ENCODE measurements at regions not wholly inside any gene's neighbourhood (a gene's known extent, or its start where the extent isn't known, plus 50 kb on each side); places are given as distances from the start of the nearest gene placed in this dataset.
"Not testable (repeated sequence)": the region's sequence is repeated elsewhere in the genome, so short reads cannot be mapped to it uniquely, and the experiment has no call there.

GRCh38 chr11:119586181-119586580 is 142.8 kb downstream of the NECTIN1 start:
- DNase-seq, result no peak

DNA sequence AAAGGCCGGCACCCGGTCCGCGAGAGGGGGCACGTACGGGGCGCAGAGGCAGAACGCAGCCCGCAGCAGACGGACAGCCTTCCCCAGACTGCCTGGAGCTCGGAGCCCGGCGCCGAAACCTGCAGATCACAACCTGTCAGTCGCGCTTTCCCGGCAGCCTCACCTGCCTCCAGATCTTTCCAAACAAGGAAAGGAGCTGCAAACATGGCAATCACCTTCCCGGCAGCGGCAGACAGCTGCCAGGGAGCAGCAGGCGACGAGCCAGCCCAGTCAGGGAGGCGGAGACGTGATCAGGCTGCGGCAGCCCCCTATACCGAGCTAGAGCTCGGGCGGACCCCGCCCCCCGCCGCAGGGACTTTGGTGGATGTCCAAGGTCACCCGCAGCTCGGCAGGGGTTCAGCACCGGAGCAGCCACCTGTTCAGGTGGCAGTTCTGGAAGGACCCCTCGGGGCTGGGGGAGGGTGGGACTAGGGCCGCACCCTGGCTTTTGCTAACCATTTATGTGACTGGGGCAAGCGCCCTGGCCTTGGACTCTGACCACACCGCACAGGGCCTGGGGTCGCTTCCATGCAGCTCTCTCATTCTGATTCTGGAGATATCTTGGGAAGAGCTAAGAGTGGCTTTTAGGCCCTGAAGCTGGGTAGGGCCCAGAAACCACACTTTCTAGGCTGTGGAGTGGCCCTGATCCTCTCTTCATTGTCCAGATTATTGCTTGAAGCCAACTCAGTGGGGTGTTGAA is 143.8 kb downstream of the NECTIN1 start:
- peak; percentile 85 for DNase-seq

- peak; percentile 73 for DNase-seq
These were observed 144.6 kb downstream of the NECTIN1 start for GRCh38 chr11:119584193-119585042.

- no peak for DNase-seq
These were observed 145.4 kb downstream of the NECTIN1 start for GRCh38 chr11:119583585-119583984.

DNA sequence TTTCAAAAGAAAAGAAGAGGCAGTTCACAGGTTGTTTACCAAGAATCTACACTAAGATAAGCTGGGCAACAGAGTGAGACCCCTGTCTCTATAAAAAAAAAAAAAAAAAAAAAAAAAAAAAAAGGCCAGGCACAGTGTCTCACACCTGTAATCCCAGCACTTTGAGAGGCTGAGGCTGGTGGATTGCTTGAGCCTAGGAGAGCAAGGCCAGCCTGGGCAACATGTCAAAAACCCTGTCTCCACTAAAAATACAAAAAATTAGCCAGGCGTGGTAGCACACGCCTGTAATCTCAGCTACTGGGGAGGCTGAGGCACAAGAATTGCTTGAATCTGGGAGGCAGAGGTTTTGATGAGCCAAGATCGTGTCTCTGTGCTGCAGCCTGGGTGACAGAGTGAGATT is 147.6 kb downstream of the NECTIN1 start:
- DNase-seq, result not testable (repeated sequence)

GRCh38 chr11:119580751-119581150 is 148.2 kb downstream of the NECTIN1 start:
- DNase-seq, result no peak

DNA sequence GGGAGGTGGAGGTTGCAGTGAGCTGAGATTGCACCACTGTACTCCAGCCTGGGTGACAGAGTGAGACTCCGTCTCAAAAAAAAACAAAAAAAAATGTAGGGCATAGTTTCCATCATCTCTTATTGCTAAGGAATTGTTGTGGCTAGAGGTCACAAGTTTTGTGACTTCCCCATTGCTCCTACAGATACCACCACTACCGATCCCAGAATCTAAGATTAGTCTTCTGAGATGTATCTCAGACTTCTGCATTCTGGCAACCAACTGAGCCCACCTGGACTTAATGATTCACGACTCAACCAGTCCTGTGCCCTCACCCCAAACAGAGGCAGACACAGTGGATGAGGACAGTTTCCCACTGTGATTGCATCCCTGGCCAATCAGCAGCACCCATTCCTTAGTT is 148.9 kb downstream of the NECTIN1 start:
- DNase-seq, result no peak

- DNase-seq, result no peak
These were observed 150.3 kb downstream of the NECTIN1 start for GRCh38 chr11:119578521-119579191.

DNA sequence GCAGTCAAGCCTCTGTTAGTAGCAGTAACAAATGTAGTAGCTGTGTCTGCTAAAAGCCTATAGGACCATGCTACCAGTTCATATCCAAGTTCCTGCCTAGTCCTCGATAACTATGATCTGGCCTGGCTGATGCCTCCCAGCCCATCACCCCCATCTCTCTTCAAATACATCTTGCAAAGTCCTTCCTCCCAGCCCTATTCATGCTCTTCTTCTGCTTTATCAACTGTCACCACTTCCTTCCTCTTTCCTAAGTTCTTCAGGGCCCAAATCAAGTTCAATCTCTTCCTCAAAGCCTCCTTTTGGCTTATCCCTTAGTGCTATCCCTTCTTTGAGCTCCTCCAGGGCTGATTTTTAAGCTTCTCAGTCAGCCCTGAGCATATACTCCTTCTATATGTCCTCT is 150.9 kb upstream of the THY1 start:
- DNase-seq, result no peak

DNA sequence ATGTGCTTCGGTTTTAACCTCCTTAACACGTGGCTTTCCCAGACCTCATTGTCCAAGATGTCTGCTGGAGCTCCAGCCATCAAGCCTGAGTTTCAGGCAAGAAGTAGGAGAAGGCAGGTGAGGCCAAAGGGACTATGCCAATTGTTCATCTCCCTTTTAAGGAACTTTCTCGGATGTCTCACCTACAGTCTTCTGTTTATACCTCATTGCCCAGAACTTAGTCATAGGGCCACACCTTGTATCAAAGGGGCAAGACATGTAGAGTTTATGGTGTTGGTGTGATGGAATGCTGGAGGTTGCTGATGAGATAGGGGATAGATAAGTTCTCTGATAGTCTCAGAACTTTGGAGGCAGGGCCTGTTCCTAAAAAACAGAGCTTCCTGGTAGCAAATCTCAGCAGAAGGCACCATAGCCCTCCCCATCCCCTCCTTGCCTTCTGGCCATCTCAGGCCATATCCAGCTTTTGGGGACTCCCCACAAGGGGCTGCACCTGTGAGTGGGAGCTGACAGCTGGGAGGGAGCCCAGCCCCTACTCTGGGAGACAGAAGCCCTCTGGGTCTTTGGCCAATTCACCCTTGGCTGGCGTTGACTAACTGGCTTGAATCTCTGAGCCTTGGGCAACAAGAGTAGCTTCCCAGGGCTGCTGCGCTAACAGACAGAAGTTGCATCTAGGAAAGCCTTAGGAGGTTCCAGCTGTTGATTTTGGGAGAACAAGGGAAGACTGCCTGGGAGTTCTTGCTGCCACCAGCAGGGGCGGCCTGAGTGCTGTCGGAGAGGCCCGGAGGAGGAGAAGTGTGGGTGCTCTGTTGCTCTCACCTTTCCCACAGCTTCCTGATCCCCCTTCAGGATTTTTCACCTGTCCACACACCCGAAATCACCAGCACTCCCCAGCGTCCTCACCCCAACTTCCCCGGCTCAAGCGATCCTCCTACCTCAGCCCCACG is 149.8 kb upstream of the THY1 start:
- DNase-seq, result no peak

DNA sequence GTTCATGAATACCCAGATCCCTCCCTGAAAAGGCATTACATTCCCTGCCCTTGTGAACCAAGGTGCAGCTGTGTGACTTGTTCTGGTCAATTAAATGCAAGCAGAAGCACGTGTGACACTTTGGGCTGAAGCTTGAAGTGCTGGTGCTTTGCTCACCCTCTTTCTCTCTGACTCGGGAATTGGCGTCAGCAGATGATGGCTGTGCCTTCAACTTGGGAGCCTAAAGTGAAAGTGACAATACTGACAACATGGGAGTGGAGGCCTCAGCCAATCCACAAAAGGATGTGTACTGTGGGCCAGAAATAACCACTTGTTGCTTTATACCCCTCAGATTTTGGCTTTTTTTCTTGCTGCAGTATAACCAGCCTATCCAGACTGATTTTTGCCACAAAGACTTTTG is 148.3 kb upstream of the THY1 start:
- no peak for DNase-seq

- peak; percentile 53 for DNase-seq
These were observed 145.0 kb upstream of the THY1 start for GRCh38 chr11:119567688-119568582.

- DNase-seq, result no peak
These were observed 143.3 kb upstream of the THY1 start for GRCh38 chr11:119566319-119566718.

GRCh38 chr11:119565693-119566092 is 142.7 kb upstream of the THY1 start:
- DNase-seq, result not testable (repeated sequence)

DNA sequence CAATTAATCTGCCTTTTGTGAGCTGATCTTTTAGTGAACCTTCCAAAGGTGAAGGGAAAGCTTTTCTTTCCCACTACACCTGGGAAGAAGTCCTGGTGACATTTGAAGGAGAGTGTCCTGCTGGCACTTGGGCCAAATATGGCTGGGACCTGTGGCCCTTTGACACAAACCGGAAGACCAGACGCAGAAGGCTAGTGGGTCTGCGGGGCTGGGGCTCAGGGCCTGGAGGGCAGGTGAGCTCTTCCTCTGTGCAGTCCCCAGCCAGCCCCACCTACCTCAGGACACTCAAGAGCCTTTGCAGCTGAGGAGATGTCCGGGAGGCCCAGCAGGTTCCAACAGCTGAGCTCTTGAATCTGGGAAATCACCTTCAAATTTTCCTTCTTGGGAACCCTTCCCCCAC is 138.0 kb upstream of the THY1 start:
- no peak for DNase-seq

- no peak for DNase-seq
These were observed 137.3 kb upstream of the THY1 start for GRCh38 chr11:119560291-119560690.

DNA sequence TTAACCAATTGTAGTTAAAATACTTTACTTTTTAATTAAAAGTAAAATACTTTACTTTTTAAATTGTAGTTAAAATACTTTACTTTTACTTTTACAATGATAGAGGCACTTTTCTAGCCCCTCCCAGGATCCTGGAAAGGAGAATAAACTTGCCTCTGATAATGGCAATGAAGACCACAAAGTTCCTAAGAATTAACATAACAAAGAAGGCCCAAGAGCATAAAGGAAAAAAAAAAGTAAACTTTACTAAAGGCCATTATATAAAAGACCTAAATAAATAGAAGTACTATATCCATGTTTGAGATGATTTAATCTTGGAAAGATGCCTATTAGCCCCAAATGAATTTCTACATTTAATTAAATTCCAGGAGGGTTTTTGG is 129.1 kb upstream of the THY1 start:
- DNase-seq, result no peak

GRCh38 chr11:119551420-119552105 is 128.6 kb upstream of the THY1 start:
- no peak for DNase-seq

DNA sequence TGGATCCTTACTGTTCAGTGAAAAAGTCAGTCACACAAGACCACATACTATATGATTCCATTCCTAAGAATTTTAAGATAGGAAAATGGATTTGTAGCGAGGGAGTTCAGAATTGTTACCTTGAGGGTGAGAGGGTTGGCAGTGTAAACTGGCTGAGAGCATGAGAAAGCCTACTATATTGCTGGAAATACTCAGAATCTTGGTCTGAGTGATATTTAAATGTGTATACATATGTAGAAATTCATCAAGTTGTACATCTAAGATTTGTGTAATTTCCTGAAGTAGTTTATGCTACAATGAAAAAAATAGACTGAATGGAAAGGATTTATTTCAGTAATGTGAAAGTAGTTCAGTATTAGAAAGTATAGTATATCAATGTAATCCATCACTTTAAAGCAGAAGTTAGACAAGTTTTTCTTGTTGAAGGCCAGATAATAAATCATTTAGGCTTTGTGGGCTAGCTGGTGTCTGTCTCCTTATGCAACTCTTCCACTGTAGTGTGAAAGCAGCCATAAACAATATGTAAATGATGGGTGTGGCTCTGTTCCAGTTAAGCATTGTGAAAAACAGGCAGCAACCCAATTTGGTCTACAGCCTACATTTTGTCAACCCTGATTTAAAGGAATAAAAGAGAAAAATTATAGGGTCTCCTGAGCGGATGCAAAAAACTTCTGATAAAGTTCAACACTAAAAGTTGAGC is 127.2 kb upstream of the THY1 start:
- no peak for DNase-seq

DNA sequence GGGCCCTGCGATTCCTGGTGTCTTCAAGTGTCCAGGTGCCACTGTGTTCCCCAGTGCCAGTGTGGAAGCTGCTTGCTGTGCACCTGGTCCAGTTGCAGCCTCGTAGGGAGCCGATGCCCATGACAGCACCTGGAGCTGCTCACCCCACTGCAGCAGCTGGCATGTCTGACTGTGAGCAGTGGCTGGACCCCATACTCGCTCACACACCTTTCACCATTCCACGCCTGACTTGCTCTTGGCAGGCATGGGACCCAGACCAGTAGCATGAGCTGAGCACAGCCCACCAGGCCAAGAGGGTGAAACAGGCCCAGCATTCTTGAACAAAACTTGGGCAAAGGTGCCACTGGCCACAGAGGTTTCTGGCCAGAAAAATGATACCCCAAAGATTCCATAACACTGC is 124.5 kb upstream of the THY1 start:
- DNase-seq, result no peak
